DMS53 treated with DMSO at 0.1 percent for 48 hours (cell line): ENCODE measurements at regions not wholly inside any gene's neighbourhood (a gene's known extent, or its start where the extent isn't known, plus 50 kb on each side); places are given as distances from the start of the nearest gene placed in this dataset.
"Not testable (repeated sequence)": the region's sequence is repeated elsewhere in the genome, so short reads cannot be mapped to it uniquely, and the experiment has no call there.

Source experiments
- DNase-seq: peaks from one replicate; lab custom pipeline; 2025; ENCODE audit not compliant: unreplicated experiment; lab: John Stamatoyannopoulos, UW

GRCh38 chr6:71197267-71197666 lies 91.3 kb upstream of the OGFRL1 start:
- no peak for DNase-seq

- peak; percentile 25 for DNase-seq
Measured at GRCh38 chr6:71197780-71198179, 90.8 kb upstream of the OGFRL1 start.

GRCh38 chr6:71198908-71199307 lies 89.7 kb upstream of the OGFRL1 start:
- DNase-seq: no peak

- DNase-seq: no peak
Measured at GRCh38 chr6:71199736-71200135, 88.9 kb upstream of the OGFRL1 start.

- no peak for DNase-seq
Measured at GRCh38 chr6:71203206-71203605, 85.4 kb upstream of the OGFRL1 start.

GRCh38 chr6:71204741-71205140 lies 83.9 kb upstream of the OGFRL1 start:
- no peak for DNase-seq

GRCh38 chr6:71205336-71205956 lies 83.2 kb upstream of the OGFRL1 start:
- no peak for DNase-seq

GRCh38 chr6:71206089-71206488 lies 82.5 kb upstream of the OGFRL1 start:
- no peak for DNase-seq

GRCh38 chr6:71209206-71209605 lies 79.4 kb upstream of the OGFRL1 start:
- DNase-seq: no peak

GRCh38 chr6:71209626-71210025 lies 79.0 kb upstream of the OGFRL1 start:
- no peak for DNase-seq

- no peak for DNase-seq
Measured at GRCh38 chr6:71211799-71212198, 76.8 kb upstream of the OGFRL1 start.

GRCh38 chr6:71220466-71220865 lies 68.1 kb upstream of the OGFRL1 start:
- no peak for DNase-seq

GRCh38 chr6:71222671-71223070 lies 65.9 kb upstream of the OGFRL1 start:
- DNase-seq: no peak

GRCh38 chr6:71224011-71224410 lies 64.6 kb upstream of the OGFRL1 start:
- no peak for DNase-seq

GRCh38 chr6:71226151-71226550 lies 62.5 kb upstream of the OGFRL1 start:
- DNase-seq: no peak

- no peak for DNase-seq
Measured at GRCh38 chr6:71228461-71229041, 60.1 kb upstream of the OGFRL1 start.

- DNase-seq: no peak
Measured at GRCh38 chr6:71229477-71229876, 59.1 kb upstream of the OGFRL1 start.

- DNase-seq: not testable (repeated sequence)
Measured at GRCh38 chr6:71232890-71233289, 55.7 kb upstream of the OGFRL1 start.

- DNase-seq: no peak
Measured at GRCh38 chr6:71236926-71237434, 51.6 kb upstream of the OGFRL1 start.

- DNase-seq: no peak
Measured at GRCh38 chr6:71238351-71238750, 50.3 kb upstream of the OGFRL1 start.
